Tibial artery (tissue), 4 donors: ENCODE measurements at regions not wholly inside any gene's neighbourhood (a gene's known extent, or its start where the extent isn't known, plus 50 kb on each side); places are given as distances from the start of the nearest gene placed in this dataset.

ENCODE experiments used
- DNase-seq, 2 donors: peaks; one replicate each; pipeline ENCODE4 v3.0.0-alpha.2; 2019
- H3K27ac ChIP-seq, 2 donors: fragments of 200-600 bp; sonication (generic) in 1 of 2; 1 replicate in 1 of 2; 2 replicates in 1 of 2; pipeline ENCODE4 v1.5.1; 2018 to 2019; ENCODE audit warnings: mild to moderate bottlenecking in 1 of 2
- H3K27me3 ChIP-seq, 2 donors: fragments of 200-600 bp; sonication (generic) in 1 of 2; one replicate each; pipeline versions ENCODE4 v1.5.1 to v1.6.0; 2016 to 2019
- H3K36me3 ChIP-seq, 3 donors: fragments of 200-600 bp; sonication (generic) in 2 of 3; one replicate each; pipeline ENCODE4 v1.5.1; 2016 to 2019; ENCODE audit warnings: mild to moderate bottlenecking in 2 of 3
- H3K4me1 ChIP-seq, 4 donors: fragments of 200-600 bp; sonication (generic) in 2 of 4; 1 replicate in 3 of 4; 2 replicates in 1 of 4; pipeline ENCODE4 v1.5.1; 2016 to 2019
- H3K4me3 ChIP-seq, 2 donors: fragments of 200-600 bp; sonication (generic) in 1 of 2; 1 replicate in 1 of 2; 2 replicates in 1 of 2; pipeline ENCODE4 v1.5.1; 2018 to 2019; ENCODE audit warnings: mild to moderate bottlenecking in 2 of 2
- H3K9me3 ChIP-seq, 3 donors: fragments of 200-600 bp; sonication (generic) in 1 of 3; one replicate each; pipeline ENCODE4 v1.5.1; 2016 to 2019
- CTCF ChIP-seq, 2 experiments: fragments of 200-600 bp in 1 of 2; fragments of 450-650 bp in 1 of 2; IDR thresholded peaks; one replicate each; pipeline ENCODE4 v1.5.1; 2017 to 2019; ENCODE audit warnings: antibody characterized with exemption in 2 of 2, mild to moderate bottlenecking in 1 of 2, moderate library complexity in 1 of 2
- intact Hi-C: fragments of 100-400 bp; cut with DNase I; formaldehyde crosslinking; loops from one replicate; pipeline ENCODE4 v1.15.0; 2023; ENCODE audit warnings: low total_unique reads

- H3K9me3 ChIP-seq, result no peaks in the 10 kb centered on the region
- no peak overlapping the region for H3K4me3 ChIP-seq
- no peak for TF ChIP-seq CTCF (IDR thresholded peaks at IDR 0.05)
- no peaks in the 10 kb centered on the region for H3K36me3 ChIP-seq
- H3K27me3 ChIP-seq, result no peaks in the 10 kb centered on the region
- no peak for DNase-seq
- H3K27ac ChIP-seq, result no peak overlapping the region
- intact Hi-C loops, result no loop called here
- H3K4me1 ChIP-seq, result no peaks in the 10 kb centered on the region
Measured at GRCh38 chr2:163459986-163460385, 275.8 kb downstream of the FIGN start.

- TF ChIP-seq CTCF (IDR thresholded peaks at IDR 0.05), result no peak
- Histone ChIP-seq H3K36me3 (no peaks in the 10 kb centered on the region), H3K27ac (no peak overlapping the region), H3K27me3 (no peaks in the 10 kb centered on the region), H3K4me3 (no peak overlapping the region), H3K9me3 (no peaks in the 10 kb centered on the region), H3K4me1 (no peaks in the 10 kb centered on the region)
- intact Hi-C loops, result no loop called here
- no peak for DNase-seq
Measured at GRCh38 chr2:163456953-163457743, 278.7 kb downstream of the FIGN start.

GRCh38 chr2:163455815-163456214 is 280.0 kb downstream of the FIGN start:
- no peaks in the 10 kb centered on the region for H3K9me3 ChIP-seq
- no peaks in the 10 kb centered on the region for H3K4me1 ChIP-seq
- TF ChIP-seq CTCF (IDR thresholded peaks at IDR 0.05), result no peak
- H3K27ac ChIP-seq, result no peak overlapping the region
- intact Hi-C loops, result no loop called here
- H3K36me3 ChIP-seq, result no peaks in the 10 kb centered on the region
- no peak overlapping the region for H3K4me3 ChIP-seq
- H3K27me3 ChIP-seq, result no peaks in the 10 kb centered on the region
- no peak for DNase-seq

GRCh38 chr2:163453920-163454319 is 281.9 kb downstream of the FIGN start:
- TF ChIP-seq CTCF (IDR thresholded peaks at IDR 0.05), result no peak
- H3K27ac ChIP-seq, result no peak overlapping the region
- H3K4me3 ChIP-seq, result no peak overlapping the region
- DNase-seq, result no peak
- H3K27me3 ChIP-seq, result no peaks in the 10 kb centered on the region
- no peaks in the 10 kb centered on the region for H3K9me3 ChIP-seq
- no peaks in the 10 kb centered on the region for H3K36me3 ChIP-seq
- intact Hi-C loops, result no loop called here
- H3K4me1 ChIP-seq, result no peaks in the 10 kb centered on the region

- Histone ChIP-seq H3K27ac (no peak overlapping the region), H3K9me3 (no peaks in the 10 kb centered on the region), H3K4me3 (no peak overlapping the region), H3K36me3 (no peaks in the 10 kb centered on the region), H3K4me1 (no peaks in the 10 kb centered on the region), H3K27me3 (no peaks in the 10 kb centered on the region)
- DNase-seq, result no peak
- intact Hi-C loops, result no loop called here
- no peak for TF ChIP-seq CTCF (IDR thresholded peaks at IDR 0.05)
Measured at GRCh38 chr2:163441603-163442002, 294.2 kb downstream of the FIGN start.
